ENCODE measurements at regions not wholly inside any gene's neighbourhood (a gene's known extent, or its start where the extent isn't known, plus 50 kb on each side); places are given as distances from the start of the nearest gene placed in this dataset.
A peak's percentile ranks its signal among the peaks of the same experiment; 100 is the strongest.

DNA sequence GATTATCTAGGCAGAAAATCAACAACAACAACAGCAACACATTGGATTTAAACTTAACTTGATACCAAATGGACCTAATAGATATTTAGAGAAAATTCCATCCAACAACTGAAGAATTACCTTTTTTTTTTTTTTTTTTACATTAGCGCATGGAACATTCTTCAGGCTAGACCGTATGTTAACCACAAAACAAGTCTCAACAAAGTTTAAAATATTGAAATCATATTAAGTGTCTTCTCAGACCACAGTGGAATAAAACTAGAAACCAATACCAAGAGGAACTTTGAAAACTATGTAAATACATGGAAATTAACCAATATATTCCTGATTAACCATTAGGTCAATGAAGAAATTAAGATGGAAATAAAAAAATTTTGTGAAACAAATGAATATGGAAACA, 315.8 kb downstream of the CSNK1G3 start:
- Mint-ChIP-seq H3K27ac (no peak overlapping the region), H3K9me3 (peaks cover 52% of the 10 kb centered on the region), H3K27me3 (ENCODE audit: low read depth) (no peaks in the 10 kb centered on the region), H3K36me3 (peaks cover 5% of the 10 kb centered on the region), H3K4me1 (no peaks in the 10 kb centered on the region), H3K4me3 (no peak overlapping the region)
- DNase-seq (ENCODE audit: low spot score in 2 of 2, unreplicated experiment in 2 of 2) = no peak
- TF ChIP-seq, protein P1, sequence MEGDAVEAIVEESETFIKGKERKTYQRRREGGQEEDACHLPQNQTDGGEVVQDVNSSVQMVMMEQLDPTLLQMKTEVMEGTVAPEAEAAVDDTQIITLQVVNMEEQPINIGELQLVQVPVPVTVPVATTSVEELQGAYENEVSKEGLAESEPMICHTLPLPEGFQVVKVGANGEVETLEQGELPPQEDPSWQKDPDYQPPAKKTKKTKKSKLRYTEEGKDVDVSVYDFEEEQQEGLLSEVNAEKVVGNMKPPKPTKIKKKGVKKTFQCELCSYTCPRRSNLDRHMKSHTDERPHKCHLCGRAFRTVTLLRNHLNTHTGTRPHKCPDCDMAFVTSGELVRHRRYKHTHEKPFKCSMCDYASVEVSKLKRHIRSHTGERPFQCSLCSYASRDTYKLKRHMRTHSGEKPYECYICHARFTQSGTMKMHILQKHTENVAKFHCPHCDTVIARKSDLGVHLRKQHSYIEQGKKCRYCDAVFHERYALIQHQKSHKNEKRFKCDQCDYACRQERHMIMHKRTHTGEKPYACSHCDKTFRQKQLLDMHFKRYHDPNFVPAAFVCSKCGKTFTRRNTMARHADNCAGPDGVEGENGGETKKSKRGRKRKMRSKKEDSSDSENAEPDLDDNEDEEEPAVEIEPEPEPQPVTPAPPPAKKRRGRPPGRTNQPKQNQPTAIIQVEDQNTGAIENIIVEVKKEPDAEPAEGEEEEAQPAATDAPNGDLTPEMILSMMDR (IDR thresholded peaks at IDR 0.05; ENCODE audit: unreplicated experiment) = no peak

DNA sequence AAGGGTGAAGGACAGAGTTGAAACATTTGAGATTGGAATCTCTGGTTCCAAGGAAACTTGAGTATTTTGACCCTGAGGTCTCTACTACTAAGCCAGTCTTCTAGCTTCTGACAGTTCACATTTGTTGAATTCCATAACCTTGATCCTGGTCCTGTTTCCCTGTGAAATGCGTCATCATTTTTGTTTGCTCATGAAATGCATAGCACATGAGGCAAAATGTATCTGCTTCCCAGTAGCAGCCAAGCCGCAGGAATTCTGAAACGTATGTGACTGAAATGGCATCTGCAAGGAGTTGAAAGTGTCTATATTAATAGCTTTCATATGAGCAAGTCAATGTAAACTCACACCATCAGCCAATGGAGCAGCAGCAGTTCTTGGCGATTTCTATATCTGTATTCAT, 307.9 kb downstream of the CSNK1G3 start:
- Mint-ChIP-seq H3K27ac (no peak overlapping the region), H3K36me3 (no peaks in the 10 kb centered on the region), H3K4me3 (no peak overlapping the region), H3K27me3 (ENCODE audit: low read depth) (no peaks in the 10 kb centered on the region), H3K9me3 (peaks cover 2% of the 10 kb centered on the region), H3K4me1 (peaks cover 20% of the 10 kb centered on the region)
- TF ChIP-seq, protein P1 (IDR thresholded peaks at IDR 0.05; ENCODE audit: unreplicated experiment) = no peak
- DNase-seq (ENCODE audit: low spot score in 2 of 2, unreplicated experiment in 2 of 2) = no peak

DNA sequence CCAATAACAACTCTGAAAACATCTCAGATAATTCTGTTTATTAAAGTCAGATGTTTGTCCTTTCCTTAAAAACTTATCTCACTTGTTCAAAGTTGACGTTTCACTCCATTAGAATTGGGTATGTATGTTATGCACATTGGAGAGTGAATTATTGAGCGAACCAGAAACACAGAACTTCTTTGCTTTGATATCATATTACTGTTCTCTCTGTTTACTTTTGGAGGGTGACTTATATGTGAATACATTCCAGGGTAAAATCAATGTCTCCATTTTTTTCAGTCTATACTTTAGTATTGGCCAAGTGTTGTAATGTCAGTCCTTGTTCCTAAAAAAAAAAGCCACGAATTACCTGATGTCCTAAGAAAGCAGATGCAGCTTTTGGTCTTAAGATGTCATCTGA, 307.4 kb downstream of the CSNK1G3 start:
- H3K4me1 Mint-ChIP-seq = peaks cover 24% of the 10 kb centered on the region
- no peak for DNase-seq (ENCODE audit: low spot score in 2 of 2, unreplicated experiment in 2 of 2)
- no peaks in the 10 kb centered on the region for H3K9me3 Mint-ChIP-seq
- H3K36me3 Mint-ChIP-seq = no peaks in the 10 kb centered on the region
- H3K4me3 Mint-ChIP-seq = no peak overlapping the region
- no peak overlapping the region for H3K27ac Mint-ChIP-seq
- TF ChIP-seq, protein P1 (IDR thresholded peaks at IDR 0.05; ENCODE audit: unreplicated experiment) = no peak
- H3K27me3 Mint-ChIP-seq (ENCODE audit: low read depth) = no peaks in the 10 kb centered on the region

DNA sequence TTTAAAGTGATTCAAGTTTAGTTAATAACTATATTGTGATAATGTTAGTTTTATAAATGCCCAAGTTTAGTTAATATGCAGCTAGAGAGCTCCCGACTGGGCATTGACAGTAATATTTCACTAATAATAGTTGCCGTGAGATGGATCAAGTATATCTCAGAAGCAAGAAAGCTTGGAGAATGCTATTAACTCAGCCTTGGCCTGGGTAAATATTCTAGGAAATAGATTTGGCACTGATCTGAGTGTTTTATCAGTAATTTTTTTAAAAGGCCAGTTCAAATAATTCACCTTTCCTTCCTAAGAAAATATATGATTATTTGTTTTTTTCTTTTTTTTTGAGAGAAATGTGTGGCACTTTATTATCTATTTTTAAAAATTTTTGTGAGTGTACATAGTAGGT, 305.3 kb downstream of the CSNK1G3 start:
- Mint-ChIP-seq H3K36me3 (no peaks in the 10 kb centered on the region), H3K9me3 (no peaks in the 10 kb centered on the region), H3K27me3 (ENCODE audit: low read depth) (no peaks in the 10 kb centered on the region), H3K4me1 (peaks cover 39% of the 10 kb centered on the region), H3K27ac (no peak overlapping the region), H3K4me3 (no peak overlapping the region)
- TF ChIP-seq, protein P1 (IDR thresholded peaks at IDR 0.05; ENCODE audit: unreplicated experiment) = no peak
- no peak for DNase-seq (ENCODE audit: low spot score in 2 of 2, unreplicated experiment in 2 of 2)

DNA sequence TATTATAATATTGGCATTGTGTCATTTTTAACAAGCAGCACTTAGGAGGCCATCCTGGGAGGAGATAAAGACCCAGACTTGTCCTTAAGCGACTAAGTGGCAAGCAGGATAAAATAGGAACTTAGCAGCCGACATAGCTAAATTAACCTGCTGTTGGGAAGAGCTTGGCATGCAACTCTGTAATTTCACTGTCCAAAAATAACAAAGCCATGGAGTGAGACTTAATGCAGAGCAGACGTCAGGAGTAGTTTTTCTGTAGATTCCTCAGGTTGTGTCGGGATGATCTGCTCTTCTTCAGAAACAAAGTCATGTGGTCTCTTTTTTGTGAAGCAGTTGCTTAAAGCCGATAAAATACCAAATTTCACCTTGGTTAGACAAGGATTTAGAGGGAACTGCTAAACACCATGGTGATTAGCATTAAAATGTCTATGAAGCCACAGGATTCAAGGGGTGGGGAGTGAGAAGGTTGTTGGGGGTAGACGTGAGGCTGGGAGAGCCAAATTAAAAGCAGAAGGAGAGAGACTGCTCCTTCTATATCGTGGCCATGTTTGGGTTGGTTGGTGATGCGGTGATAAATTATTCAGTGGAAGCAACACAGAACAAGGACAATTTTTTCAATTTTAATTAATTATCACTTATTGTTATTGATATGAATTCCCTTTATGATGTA, 303.0 kb downstream of the CSNK1G3 start:
- no peaks in the 10 kb centered on the region for H3K9me3 Mint-ChIP-seq
- no peaks in the 10 kb centered on the region for H3K27me3 Mint-ChIP-seq (ENCODE audit: low read depth)
- no peak for DNase-seq (ENCODE audit: low spot score in 2 of 2, unreplicated experiment in 2 of 2)
- H3K4me1 Mint-ChIP-seq = peaks cover 50% of the 10 kb centered on the region
- peak overlapping the region; percentile 86 for H3K27ac Mint-ChIP-seq
- H3K36me3 Mint-ChIP-seq = no peaks in the 10 kb centered on the region
- H3K4me3 Mint-ChIP-seq = no peak overlapping the region
- TF ChIP-seq, protein P1 (IDR thresholded peaks at IDR 0.05; ENCODE audit: unreplicated experiment) = no peak
